ENCODE measurements at regions not wholly inside any gene's neighbourhood (a gene's known extent, or its start where the extent isn't known, plus 50 kb on each side); places are given as distances from the start of the nearest gene placed in this dataset.

DNA sequence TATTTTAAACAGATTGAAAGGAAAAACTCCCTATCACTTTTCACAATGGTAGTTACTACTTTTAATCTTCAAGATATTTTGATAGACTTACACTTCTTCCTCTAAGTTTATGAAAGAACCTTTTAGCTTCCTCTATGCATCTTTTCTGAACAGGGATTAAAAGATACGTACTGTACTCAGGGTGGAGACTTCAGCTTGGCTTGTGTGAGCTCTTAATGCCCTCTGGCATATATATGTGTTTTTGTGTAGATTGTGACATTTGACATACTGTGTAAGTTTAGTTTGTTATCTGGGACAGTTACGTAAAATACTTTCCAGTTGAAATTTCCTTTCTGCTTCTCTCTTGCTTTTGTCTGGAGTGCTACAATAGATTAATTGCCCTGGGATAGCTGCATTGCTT is 109.3 kb upstream of the NUDT6 start:
- no peak for DNase-seq

DNA sequence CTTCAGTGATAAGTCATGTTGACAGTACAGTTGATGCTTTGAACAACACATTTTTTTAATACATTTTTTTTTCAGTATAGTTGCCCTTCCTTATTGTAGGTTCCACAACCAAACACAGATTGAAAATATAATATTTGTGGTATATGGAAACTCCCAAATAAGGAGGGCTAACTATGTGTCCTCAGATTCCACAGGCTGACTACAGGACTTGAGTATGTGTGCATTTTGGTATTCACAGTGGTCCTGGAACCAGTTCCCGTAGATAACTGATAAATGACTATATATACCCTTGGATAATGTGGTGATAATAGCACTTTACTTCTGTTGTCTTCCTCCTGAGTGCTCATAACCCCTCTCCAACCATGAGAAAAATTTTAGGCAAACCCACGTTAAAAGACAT is 111.6 kb upstream of the NUDT6 start:
- DNase-seq = no peak

DNA sequence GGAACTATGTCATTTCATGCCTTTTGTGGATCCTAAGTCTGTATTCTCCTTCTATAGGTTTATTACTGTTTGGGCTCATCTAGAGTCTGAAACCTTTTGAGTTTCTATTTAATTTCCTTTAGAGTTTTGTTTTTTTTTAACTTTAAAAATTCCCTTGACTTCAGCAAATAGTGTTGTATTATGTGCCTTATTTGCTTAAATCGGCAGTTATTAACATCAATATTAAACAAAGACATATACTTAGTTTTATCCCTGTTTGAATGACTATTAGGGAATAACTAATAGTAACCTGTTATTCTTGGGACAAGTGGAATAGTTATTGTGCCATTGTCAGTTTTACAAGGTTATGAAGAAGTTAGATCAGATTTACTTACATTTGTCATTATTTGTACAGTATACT is 112.8 kb upstream of the NUDT6 start:
- DNase-seq = no peak

DNA sequence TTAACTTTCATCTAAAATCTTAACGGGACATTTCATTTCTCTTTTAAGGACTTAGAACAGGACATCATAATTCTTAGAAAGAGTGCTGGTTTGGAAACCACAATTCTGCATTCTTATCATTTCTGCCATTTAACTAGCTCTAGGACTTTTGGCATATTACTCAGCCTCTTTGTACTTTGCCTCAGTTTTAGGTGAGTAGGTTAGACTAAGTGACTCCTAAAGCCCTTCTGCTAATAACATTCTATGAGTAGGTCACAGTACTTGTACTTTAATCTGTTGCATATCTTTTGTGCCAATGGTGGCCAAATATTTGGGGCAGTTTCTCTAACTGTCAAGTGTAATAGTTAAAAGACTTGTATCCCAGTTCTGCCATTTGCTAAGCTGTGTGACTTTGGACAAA is 115.4 kb upstream of the NUDT6 start:
- DNase-seq = no peak

DNA sequence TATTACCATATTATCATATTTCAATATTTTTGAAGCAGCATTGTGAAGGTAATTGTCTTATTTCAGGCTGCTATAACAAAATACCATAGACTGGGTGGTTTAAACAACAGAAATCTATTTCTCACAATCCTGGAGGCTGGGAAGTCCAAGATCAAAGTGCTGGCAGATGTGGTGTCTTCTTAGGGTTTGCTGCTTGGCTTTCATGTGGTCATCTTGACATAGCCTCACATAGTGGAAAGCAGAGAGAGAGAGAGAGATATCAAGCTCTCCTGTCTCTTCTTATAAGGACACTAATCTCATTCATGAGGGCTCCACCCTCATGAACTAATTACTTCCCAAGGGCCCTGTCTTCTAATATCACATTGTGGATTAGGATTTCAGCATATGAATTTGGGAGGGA is 119.7 kb upstream of the NUDT6 start:
- no peak for DNase-seq

DNA sequence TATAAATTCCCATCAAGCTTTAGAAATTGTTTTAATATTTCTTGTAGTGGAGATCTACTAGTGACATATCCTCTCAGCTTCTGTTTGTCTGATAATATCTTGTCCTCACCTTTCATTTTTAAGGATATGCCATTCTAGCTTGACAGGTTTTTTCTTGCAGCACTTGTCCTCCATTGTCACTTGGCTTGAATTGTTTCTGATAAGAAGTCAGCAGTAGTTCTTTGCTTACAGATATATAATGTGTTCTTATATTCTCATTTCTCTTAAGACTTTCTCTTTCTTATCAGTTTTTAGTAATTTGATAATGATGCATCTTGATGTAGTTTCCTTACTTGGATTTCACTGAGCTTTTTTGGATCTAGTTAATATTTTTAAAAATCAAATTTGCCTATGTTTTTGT is 120.6 kb upstream of the NUDT6 start:
- no peak for DNase-seq

DNA sequence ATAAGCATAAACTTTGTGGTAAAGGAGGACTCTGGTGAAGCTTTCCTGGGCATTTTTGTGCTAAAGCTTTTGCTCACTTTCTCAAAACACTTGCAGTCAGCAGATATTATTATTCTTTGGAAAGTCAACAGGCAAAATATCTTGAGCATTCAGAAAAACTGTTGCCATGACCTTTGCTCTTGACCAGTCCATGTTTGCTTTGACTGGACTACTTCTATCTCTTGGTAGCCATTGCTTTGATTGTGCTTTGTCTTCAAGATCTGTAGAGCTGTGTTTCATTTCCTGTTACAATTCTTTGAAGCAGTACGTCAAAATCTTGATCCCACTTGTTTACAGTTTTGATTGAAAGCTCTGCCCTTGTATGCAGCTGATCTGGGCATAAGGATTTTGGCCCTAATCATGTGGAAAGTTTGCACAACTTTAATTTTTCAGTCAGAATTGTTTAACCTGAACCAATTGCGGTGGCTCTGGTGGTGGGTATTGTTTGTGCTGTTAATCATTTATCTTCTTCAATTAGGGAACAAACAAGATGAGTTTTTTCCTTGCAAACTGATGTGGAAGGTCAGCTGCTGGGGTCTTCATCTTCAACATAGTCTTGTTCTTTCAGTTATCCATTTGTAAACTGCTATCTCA is 121.5 kb upstream of the NUDT6 start:
- no peak for DNase-seq

DNA sequence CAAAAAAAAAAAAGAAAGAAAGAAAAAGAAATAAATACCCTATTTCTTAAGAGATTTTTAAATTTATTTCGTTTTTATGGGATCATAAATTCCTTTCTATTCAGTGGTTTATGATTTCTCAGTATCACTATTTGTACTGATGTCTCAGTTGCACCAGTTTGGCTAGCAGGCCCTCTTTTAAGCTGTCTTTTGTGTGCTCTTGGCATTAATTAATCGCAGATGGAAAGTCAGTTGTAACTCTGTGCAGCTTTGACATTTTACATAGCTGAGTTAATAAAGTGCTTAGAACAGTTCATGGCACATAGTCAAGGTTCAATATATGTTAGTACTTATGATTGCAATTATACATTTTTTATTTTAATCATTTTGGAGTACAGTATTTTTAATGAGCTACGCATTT is 123.7 kb upstream of the NUDT6 start:
- no peak for DNase-seq

DNA sequence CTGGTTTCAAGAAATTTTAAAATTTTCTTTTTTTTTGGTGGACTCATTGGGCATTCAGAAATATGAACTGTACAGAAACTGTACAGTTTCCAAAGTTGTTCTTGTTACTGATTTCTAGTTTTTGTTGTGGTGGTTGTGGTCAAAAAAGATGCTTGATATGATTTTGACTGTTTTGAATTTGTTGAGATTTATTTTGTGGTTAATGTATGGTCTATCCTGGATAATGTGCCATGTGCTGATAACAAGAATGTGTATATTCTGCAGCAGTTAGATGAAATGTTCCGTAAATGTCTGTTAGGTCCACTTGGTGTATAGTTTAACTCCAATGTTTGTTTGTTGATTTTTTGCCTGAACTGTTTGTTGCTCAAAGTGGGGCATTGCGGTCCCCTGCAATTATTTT is 127.6 kb upstream of the NUDT6 start:
- no peak for DNase-seq

DNA sequence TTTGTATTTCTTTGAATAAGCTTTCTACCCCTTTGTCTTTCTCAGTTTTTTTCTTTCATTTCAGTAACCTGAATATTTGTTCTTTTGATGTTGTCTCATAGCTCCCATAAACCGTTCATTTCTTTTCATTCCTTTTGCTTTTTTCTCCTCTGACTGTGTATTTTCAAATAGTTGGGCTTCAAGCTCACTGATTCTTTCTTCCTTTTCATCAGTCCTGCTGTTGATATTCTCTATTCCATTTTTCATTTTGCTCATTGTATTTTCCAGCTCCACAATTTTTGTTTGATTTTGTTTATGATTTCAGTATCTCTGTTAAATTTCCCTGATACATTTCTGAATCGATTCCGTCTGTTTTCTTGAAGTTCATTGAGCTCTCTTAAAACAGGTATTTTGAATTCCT is 129.6 kb upstream of the NUDT6 start:
- no peak for DNase-seq

DNA sequence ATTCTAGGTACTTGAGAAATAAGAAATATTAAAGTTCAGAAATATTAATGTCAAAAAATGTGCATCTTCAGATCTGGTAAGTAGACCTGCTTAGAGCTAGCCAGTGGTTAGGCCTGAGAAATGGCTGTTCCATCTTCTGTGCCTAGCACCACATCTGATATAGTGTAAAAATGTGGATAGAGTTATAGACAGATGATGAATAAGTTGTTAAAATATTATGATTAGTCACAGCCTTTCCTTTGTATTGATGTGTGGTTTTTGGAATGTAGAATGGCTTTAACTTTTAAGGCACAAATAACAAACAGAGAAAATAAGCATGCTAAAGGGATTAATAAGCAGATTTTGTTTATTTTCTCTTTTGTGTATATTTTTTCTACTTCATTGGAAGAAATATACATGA is 133.5 kb upstream of the NUDT6 start:
- no peak for DNase-seq

DNA sequence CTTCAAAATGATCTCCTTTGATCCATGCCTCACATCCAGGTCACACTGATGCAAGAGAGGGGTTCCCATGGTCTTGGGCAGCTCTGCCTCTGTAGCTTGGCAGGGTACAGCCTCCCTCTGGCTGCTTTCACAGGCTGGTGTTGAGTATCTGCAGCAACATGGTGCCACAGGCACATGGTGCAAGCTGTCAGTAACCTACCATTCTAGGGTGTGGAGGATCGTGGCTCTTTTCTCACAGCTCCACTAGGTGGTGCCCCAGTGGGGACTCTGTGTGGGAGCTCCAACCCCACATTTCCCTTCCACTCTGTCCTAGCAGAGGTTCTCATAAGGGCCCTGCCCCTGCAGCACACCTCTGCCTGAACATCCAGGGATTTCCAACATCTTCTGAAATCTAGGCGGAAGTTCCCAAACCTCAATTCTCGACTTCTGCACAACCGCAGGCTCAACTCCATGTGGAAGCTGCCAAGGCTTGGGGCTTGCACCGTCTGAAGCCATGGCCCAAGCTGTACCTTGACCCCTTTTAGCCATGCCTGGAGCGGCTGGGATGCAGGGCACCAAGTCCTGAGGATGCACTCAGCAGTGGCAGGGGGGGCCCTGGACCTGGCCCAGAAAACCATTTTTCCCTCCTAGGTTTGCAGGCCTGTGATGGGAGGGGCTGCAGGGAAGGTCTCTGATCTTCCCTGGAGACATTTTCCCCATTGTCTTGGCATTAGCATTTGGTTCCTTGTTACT is 137.8 kb upstream of the NUDT6 start:
- DNase-seq = no peak

DNA sequence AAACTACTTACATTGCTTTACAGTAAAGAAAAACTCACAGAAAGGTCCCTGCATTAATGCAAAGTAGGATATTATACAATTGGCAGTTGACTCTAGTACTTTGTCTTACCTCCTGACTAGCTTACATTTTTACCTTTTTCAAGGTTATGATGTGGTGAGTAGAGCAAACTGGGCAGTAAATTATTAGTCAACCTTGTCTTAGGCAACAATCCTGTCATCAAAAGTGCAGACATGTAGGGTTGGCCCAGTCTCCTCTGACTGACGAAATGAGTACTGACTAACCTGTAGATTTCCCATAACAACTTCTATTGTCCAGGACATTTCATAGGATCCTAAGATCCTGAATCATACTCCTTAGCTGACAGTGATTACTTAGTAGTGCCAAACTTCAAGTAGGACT is 142.0 kb upstream of the NUDT6 start:
- no peak for DNase-seq

DNA sequence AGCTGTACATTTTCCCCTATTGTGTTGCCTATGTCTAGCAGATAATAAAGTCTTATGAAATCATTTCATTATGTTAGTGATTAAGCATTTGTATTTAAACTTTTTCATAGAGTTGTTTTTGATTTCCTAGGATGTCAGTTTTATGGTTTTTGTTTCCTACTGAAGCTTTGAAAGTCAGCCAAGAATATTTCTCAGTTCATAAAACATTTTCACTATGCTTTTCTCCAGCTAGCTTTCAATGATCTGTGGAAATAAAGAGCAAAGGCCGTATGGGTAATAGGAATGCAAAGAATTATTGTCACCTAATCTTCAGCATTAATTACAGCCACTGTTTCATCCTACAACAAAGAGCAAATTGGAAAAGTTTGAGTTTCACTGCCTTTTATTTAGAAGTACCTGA is 145.7 kb upstream of the NUDT6 start:
- DNase-seq = no peak

DNA sequence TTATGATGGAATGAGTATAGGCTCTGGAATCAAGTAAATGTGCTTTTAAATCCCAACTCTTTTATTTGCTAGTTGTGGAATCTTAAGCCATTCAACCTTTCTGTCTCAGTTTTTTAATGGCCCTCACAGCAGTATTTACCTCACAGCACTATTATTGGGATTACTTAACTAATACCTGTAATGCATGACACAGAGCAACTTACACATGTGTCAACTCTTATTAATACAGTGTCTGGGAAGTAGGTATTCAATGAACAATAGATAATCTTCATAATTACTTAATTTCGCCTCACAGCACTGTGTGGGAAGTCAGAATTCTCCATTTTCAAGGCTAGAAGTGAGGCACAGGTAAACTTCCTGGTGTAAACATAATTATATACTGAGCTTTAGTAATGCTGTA is 149.7 kb upstream of the NUDT6 start:
- no peak for DNase-seq

DNA sequence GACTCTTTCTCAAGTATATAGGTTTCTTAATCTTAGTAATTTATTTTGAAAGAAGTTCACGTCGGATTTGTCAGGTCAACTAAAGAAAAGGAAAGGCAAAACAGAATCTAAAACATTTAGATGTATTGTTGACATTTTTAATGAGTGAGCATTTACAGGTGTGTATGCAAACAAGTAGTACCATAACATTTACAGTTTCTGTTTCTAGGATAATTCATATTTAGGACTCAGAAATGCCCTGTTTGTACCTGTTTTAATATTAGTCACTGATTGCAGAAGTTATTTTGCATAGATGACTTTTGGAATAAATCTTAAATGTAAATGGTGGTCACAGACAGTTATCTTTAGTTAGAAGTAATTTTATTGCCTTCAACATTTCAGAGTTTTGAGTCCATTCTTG is 151.3 kb upstream of the NUDT6 start:
- no peak for DNase-seq

DNA sequence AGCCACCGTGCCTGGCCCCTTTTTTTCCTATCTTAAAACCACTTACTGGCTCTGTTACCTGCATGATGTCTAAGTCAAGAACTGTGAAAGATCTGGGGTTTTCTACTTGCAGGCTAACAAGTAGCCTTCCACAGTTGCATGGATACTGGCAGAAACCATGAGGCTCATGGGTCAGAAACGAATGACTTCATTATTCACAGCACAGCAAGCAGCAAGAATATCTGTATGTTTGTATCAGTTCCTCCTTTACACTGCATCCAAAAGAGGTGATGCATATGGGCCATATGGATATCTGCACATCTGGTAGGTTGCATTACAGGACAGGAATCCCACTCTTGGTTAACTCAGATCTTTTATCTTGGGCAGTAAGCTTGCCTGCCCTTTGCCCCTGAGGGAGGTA is 154.9 kb upstream of the NUDT6 start:
- DNase-seq = no peak

DNA sequence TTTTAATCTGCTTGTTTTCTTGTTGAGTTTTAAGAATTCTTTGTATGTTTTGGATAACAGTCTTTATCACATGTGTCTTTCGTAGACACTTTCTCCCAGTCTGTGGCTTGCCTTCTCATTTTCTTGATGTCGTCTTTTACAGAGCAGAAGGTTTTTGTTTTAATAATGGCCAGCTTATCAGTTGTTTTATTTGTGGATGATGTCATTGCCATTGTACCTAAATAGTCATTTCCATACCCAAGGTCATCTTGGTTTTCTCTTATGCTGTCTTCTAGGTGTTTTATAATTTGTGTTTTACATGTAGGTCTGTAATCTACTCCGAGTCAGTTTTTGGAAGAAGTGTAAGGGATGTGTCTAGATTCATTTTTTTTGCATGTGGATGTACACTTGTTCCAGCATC is 159.6 kb upstream of the NUDT6 start:
- no peak for DNase-seq

DNA sequence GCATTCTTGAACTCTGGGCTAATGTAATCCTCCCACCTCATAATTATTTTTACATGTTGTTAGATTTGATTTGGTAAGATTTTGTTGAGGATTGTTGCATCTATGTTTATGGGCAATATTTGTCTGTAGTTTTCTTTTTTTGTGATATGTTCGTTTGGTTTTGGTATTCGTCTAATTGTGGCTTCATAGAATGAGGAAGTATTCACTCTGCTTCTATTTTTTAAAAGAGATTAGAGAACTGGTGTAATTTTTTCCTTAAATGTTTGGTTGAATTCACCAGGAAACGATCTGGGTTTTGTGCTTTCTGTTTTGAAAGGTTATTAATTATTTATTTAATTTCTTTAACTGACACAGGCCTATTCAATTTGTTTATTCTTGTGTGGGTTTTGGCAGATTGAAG is 161.2 kb upstream of the NUDT6 start:
- DNase-seq = no peak

DNA sequence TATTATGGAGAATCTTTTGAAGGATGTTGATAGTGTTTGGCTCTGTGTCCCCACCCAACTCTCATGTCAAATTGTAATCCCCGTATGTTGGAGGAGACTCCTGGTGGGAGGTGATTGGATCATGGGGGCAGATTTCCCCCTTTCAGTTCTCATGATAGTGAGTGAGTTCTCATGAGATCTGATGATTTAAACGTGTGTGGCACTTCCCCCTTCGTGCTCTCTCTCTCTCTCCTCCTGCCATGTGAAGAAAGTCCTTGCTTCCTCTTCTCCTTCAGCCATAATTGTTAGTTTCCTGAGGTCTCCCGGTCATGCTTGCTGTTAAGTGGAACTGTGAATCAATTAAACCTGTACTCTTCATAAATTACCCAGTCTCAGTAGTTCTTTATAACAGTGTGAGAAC is 166.1 kb upstream of the NUDT6 start:
- DNase-seq = no peak

DNA sequence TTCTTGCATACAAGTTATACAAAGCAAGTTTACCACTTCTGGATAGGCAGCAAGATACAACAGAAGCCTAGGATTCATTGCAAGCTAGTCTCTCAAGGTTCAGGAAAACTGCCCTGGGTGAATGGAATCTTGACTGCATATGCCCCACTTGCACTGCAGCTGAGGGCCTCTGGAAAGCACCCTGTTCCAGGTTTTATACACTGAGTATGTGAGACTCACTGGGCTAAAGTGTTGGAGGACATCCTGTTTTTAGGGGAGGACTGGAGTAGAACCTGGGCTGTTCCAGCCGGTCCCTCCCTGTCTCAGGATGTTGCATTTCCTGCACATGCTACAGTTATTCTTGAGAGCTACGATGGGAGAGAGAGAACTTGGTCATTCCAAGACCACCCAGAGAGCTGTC is 168.5 kb upstream of the NUDT6 start:
- no peak for DNase-seq

DNA sequence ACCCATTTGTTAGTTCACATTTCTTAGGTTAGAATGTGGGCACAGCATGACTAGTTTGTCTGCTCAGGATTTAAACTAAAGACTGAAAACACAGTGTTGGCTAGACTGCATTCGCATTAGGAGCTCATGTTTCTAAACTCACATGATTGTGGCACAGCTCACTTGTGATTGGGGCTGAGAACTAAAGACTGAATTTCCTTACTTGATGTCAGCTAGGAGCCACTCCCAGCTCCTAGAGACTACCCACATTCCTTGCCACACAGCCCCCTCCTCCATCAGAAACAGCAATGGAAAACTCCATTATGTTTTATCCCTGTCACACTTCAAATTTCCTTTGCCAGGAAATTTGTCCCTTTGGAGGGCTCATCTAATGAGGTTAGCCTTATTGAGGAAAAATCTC is 170.2 kb upstream of the NUDT6 start:
- DNase-seq = no peak

DNA sequence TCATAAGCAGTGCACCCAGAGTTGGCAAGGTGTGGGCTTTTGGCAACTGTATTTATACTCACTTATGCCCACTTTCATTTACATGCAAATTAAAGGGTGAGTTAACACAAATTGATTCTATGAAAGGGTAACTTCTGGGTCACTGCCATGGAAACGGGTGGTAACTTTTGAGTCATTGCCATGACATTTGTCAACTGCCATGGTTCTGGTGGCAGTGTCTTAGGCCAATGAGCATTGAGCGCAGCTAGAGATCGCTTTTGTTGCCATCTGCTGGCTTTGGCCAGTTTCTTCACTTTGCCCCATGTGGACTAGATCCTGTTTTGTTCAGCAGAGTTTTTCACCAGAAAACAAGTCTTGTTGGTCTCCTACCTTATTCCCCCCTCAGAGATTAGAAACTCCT is 170.8 kb upstream of the NUDT6 start:
- no peak for DNase-seq

DNA sequence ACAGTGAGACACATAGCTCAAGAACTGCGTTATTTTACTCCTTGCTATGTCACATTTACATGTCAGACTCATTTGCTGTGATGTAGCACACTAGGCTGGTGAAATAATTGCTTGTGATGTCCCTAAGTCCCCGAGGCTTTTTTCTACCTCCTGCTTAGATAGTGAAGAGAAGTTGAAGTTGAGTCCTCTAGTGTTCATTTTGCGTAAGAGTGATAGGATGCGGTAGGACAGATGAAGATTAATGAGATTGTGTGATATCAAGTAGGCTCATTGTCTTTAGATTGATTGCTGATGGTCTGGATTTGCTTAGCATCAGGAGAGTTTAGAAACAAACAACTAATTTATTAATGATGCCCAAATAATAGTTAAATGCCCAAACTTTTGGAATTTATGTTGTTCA is 173.6 kb upstream of the NUDT6 start:
- DNase-seq = no peak

DNA sequence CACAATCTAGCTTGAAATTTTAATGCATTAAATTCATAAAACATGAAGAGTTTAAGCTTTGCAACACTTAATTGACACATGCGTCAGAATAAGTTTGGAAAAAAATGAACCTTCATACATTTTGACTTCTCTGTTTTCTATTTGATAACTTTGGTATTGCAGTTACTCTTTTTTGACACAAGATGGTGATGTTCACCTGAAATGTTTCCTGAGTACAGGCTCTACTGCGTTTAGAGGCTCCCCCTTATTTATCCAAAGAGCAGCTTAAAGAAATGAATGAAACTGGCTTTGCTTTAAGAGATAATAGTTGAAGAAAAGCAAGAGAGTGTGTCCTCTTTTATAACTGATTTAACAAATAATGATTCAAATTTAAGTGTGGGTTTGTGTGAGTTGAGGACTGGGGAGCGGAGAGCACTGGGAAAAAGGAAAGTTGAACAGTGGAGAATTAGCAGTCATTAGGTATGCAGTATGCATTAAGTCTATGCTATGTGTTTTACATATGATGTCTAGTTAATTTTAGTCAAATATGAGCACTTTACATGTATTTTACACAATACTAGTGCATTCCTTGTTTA is 180.6 kb upstream of the NUDT6 start:
- DNase-seq = no peak

All from DMS79 treated with DMSO at 0.1 percent for 48 hours (cell line).